ENCODE measurements at regions not wholly inside any gene's neighbourhood (a gene's known extent, or its start where the extent isn't known, plus 50 kb on each side); places are given as distances from the start of the nearest gene placed in this dataset.

GRCh38 chr3:161851941-161852566, 355.4 kb downstream of the OTOL1 start:
- TF ChIP-seq CTCF (IDR thresholded peaks at IDR 0.05) (peak; percentile 8 to 53 (median 34)), POLR2A (IDR thresholded peaks at IDR 0.05) (no peak), POLR2AphosphoS5 (IDR thresholded peaks at IDR 0.05; ENCODE audit: insufficient read depth in 1 of 2, low read depth in 1 of 2) (no peak)
